ENCODE measurements at regions not wholly inside any gene's neighbourhood (a gene's known extent, or its start where the extent isn't known, plus 50 kb on each side); places are given as distances from the start of the nearest gene placed in this dataset.

DNA sequence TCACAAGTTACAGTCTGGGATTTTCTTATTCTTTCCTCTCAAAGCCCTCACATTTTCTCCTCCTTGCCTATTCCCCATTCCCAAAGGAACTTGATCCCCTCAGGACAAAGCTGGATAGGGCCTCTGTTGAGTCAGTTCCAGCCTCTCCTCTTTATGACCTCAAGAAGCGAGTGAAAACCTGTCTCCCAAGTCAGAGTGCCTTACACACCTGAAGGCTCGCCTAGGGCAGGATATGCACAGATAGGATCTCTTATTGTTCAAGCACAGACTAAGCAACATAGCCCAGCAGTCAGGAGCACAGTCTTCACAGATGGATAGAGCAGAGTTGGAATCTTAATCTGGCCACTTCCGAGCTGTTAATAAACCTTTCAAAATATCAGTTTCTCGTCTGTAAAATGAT lies 60.8 kb upstream of the PRRC2C start:
- H2BK12ac ChIP-seq (ENCODE audit: low read length) = no peak overlapping the region
- peaks cover 22 to 23% of the 10 kb centered on the region in 2 experiments for H3K4me1 ChIP-seq (ENCODE audit: control insufficient read depth in 1 of 2, insufficient read depth in 2 of 2, low read length in 2 of 2)
- DNase-seq = peak; percentile 98 to 99

DNA sequence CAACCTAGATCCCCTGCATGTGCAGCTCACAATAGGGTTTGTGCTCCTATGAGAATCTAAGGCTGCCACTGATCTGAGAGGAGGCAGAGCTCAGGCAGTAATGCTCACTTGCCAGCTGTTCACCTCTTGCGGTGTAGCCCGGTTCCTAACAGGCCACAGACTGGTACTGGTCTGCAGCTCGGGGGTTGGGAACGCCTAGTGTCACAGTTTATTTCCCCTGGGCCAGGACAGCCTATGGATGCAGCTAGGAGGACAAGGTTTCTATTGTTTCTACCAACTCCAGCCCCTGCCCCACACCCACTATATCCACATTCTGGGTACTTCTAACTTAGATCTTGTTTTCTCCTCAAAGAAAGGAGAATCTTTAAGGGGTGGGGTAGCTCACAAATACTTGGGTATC lies 58.7 kb upstream of the PRRC2C start:
- no peak overlapping the region for H3K4me2 ChIP-seq (ENCODE audit: low read length)
- peaks cover 17% of the 10 kb centered on the region for H3K79me1 ChIP-seq (ENCODE audit: low read length)
- no peak overlapping the region for H2BK12ac ChIP-seq (ENCODE audit: low read length)
- no peak for DNase-seq
- H3K9ac ChIP-seq (ENCODE audit: low read length) = no peak overlapping the region
- no peak overlapping the region for H2BK120ac ChIP-seq (ENCODE audit: insufficient read depth, low read length, poor library complexity)
- no peaks in the 10 kb centered on the region for H3K27me3 ChIP-seq (ENCODE audit: insufficient read depth, low read length)
- H3K14ac ChIP-seq (ENCODE audit: low read length) = no peak overlapping the region
- no peak overlapping the region for H4K91ac ChIP-seq (ENCODE audit: low read depth, low read length)
- H3K27ac ChIP-seq (ENCODE audit: low read depth, low read length) = no peak overlapping the region
- H3K4ac ChIP-seq (ENCODE audit: low read depth, low read length) = no peak overlapping the region
- peaks cover 3% of the 10 kb centered on the region for H3K9me3 ChIP-seq (ENCODE audit: insufficient read depth, low read depth, low read length)
- no peak overlapping the region for H3K23ac ChIP-seq (ENCODE audit: low read length)
- H4K12ac ChIP-seq (ENCODE audit: low read depth, low read length) = no peak overlapping the region
- peaks cover 3% of the 10 kb centered on the region for H3K79me2 ChIP-seq (ENCODE audit: control insufficient read depth, insufficient read depth, low read length, poor library complexity)
- no peaks in the 10 kb centered on the region for H3K36me3 ChIP-seq (ENCODE audit: control insufficient read depth in 1 of 2, insufficient read depth in 2 of 2, low read length in 2 of 2)
- H2BK5ac ChIP-seq (ENCODE audit: low read depth, low read length, poor library complexity) = no peak overlapping the region
- H2AFZ ChIP-seq (ENCODE audit: insufficient read depth, low read length, poor library complexity) = no peak overlapping the region
- no peak overlapping the region for H2AK5ac ChIP-seq (ENCODE audit: low read length)
- H3K4me3 ChIP-seq (ENCODE audit: low read depth, low read length) = no peak overlapping the region
- no peak overlapping the region for H4K8ac ChIP-seq (ENCODE audit: low read depth, low read length)
- no peak overlapping the region for H3K18ac ChIP-seq (ENCODE audit: low read length)
- peaks cover 18 to 21% of the 10 kb centered on the region in 2 experiments for H3K4me1 ChIP-seq (ENCODE audit: control insufficient read depth in 1 of 2, insufficient read depth in 2 of 2, low read length in 2 of 2)
- no CpG with 5 or more reads among the region's 4 CpGs for WGBS (ENCODE audit: extremely low coverage, insufficient coverage, insufficient read length)

More for the DNA sequence above, 60.8 kb upstream of the PRRC2C start:
- Histone ChIP-seq H3K4ac (ENCODE audit: low read depth, low read length) (no peak overlapping the region), H3K9me3 (ENCODE audit: insufficient read depth, low read depth, low read length) (peaks cover 3% of the 10 kb centered on the region), H3K4me2 (ENCODE audit: low read length) (no peak overlapping the region), H4K91ac (ENCODE audit: low read depth, low read length) (no peak overlapping the region), H3K27ac (ENCODE audit: low read depth, low read length) (peak overlapping the region; percentile 82), H2AFZ (ENCODE audit: insufficient read depth, low read length, poor library complexity) (no peak overlapping the region), H3K79me2 (ENCODE audit: control insufficient read depth, insufficient read depth, low read length, poor library complexity) (peaks cover 3% of the 10 kb centered on the region), H2AK5ac (ENCODE audit: low read length) (no peak overlapping the region), H2BK120ac (ENCODE audit: insufficient read depth, low read length, poor library complexity) (no peak overlapping the region), H3K36me3 (ENCODE audit: control insufficient read depth in 1 of 2, insufficient read depth in 2 of 2, low read length in 2 of 2) (no peaks in the 10 kb centered on the region), H3K79me1 (ENCODE audit: low read length) (peaks cover 17% of the 10 kb centered on the region), H3K4me3 (ENCODE audit: low read depth, low read length) (no peak overlapping the region), H3K18ac (ENCODE audit: low read length) (no peak overlapping the region), H3K27me3 (ENCODE audit: insufficient read depth, low read length) (no peaks in the 10 kb centered on the region), H2BK5ac (ENCODE audit: low read depth, low read length, poor library complexity) (no peak overlapping the region), H4K8ac (ENCODE audit: low read depth, low read length) (no peak overlapping the region), H3K9ac (ENCODE audit: low read length) (no peak overlapping the region), H4K12ac (ENCODE audit: low read depth, low read length) (no peak overlapping the region), H3K23ac (ENCODE audit: low read length) (no peak overlapping the region), H3K14ac (ENCODE audit: low read length) (no peak overlapping the region)
- no CpG with 5 or more reads among the region's 4 CpGs for WGBS (ENCODE audit: extremely low coverage, insufficient coverage, insufficient read length)

DNA sequence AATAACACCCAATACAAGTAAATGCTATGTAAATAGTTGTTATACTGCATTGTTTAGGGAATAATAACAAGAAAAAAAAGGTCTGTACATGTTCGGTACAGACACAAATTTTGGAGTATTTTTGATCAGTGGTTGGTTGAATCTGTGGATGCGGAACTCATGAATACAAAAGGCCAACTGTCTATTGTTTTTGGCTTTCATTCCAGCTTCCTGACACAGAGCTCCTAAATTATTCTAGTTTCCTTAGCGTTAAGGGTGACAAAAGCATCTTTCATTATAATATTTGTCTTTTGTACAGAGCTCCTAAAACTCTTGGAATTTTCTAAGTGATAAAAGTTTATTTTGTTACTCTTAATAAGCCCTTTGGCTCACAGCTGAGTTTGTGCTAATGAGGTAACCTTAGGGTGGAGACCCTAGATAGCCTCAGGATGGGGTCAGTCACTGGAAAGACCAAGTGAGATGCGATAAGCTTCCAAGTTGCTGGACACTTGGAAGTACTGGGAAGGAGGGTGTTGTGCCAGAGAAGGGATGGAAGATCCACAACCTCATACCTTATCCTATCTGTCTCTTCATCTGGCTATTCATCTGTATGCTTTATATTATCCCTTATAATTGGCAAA lies 57.4 kb upstream of the PRRC2C start:
- H2BK12ac ChIP-seq (ENCODE audit: low read length) = no peak overlapping the region
- H3K23ac ChIP-seq (ENCODE audit: low read length) = no peak overlapping the region
- H4K8ac ChIP-seq (ENCODE audit: low read depth, low read length) = no peak overlapping the region
- peaks cover 3% of the 10 kb centered on the region for H3K9me3 ChIP-seq (ENCODE audit: insufficient read depth, low read depth, low read length)
- no peaks in the 10 kb centered on the region for H3K27me3 ChIP-seq (ENCODE audit: insufficient read depth, low read length)
- H3K79me2 ChIP-seq (ENCODE audit: control insufficient read depth, insufficient read depth, low read length, poor library complexity) = peaks cover 3% of the 10 kb centered on the region
- no peak overlapping the region for H2AFZ ChIP-seq (ENCODE audit: insufficient read depth, low read length, poor library complexity)
- no peak overlapping the region for H3K18ac ChIP-seq (ENCODE audit: low read length)
- H3K79me1 ChIP-seq (ENCODE audit: low read length) = peaks cover 9% of the 10 kb centered on the region
- H3K4me2 ChIP-seq (ENCODE audit: low read length) = no peak overlapping the region
- peaks cover 9% of the 10 kb centered on the region in 2 experiments for H3K4me1 ChIP-seq (ENCODE audit: control insufficient read depth in 1 of 2, insufficient read depth in 2 of 2, low read length in 2 of 2)
- H3K4me3 ChIP-seq (ENCODE audit: low read depth, low read length) = no peak overlapping the region
- DNase-seq = no peak
- H2AK5ac ChIP-seq (ENCODE audit: low read length) = no peak overlapping the region
- no peak overlapping the region for H2BK120ac ChIP-seq (ENCODE audit: insufficient read depth, low read length, poor library complexity)
- no peak overlapping the region for H3K4ac ChIP-seq (ENCODE audit: low read depth, low read length)
- no peak overlapping the region for H2BK5ac ChIP-seq (ENCODE audit: low read depth, low read length, poor library complexity)
- H3K14ac ChIP-seq (ENCODE audit: low read length) = no peak overlapping the region
- H3K36me3 ChIP-seq (ENCODE audit: control insufficient read depth in 1 of 2, insufficient read depth in 2 of 2, low read length in 2 of 2) = no peaks in the 10 kb centered on the region
- WGBS (ENCODE audit: extremely low coverage, insufficient coverage, insufficient read length) = no CpG with 5 or more reads among the region's 4 CpGs
- no peak overlapping the region for H3K9ac ChIP-seq (ENCODE audit: low read length)
- H4K91ac ChIP-seq (ENCODE audit: low read depth, low read length) = no peak overlapping the region
- H4K12ac ChIP-seq (ENCODE audit: low read depth, low read length) = no peak overlapping the region
- no peak overlapping the region for H3K27ac ChIP-seq (ENCODE audit: low read depth, low read length)

DNA sequence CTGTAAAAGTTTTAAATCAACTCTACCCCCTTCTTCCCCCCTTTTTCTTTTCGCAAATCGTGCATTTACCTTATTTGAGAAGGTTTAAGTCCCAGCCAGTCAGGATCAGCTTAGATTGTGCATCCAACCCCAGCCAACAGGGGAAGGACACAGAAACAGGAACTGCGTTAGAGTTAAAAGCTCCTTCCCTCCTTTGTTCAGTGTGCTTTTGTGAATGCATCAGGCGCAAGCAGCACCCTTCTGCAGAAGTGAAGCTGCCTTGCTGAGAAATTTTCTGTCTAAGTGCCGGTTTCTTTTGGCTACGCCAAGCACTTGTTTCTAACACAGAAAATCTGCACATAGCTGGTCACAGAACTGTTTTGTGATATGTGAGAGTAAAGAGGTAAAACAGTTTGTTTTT lies 56.2 kb upstream of the PRRC2C start:
- WGBS (ENCODE audit: extremely low coverage, insufficient coverage, insufficient read length) = no CpG with 5 or more reads among the region's 6 CpGs

More for the DNA sequence above, 56.2 kb upstream of the PRRC2C start:
- Histone ChIP-seq H2AK5ac (ENCODE audit: low read length) (no peak overlapping the region), H2BK120ac (ENCODE audit: insufficient read depth, low read length, poor library complexity) (no peak overlapping the region), H4K12ac (ENCODE audit: low read depth, low read length) (no peak overlapping the region), H3K4ac (ENCODE audit: low read depth, low read length) (no peak overlapping the region), H4K91ac (ENCODE audit: low read depth, low read length) (no peak overlapping the region), H2BK12ac (ENCODE audit: low read length) (no peak overlapping the region), H3K4me3 (ENCODE audit: low read depth, low read length) (no peak overlapping the region), H4K8ac (ENCODE audit: low read depth, low read length) (no peak overlapping the region), H3K14ac (ENCODE audit: low read length) (no peak overlapping the region), H3K79me1 (ENCODE audit: low read length) (no peaks in the 10 kb centered on the region), H3K79me2 (ENCODE audit: control insufficient read depth, insufficient read depth, low read length, poor library complexity) (no peaks in the 10 kb centered on the region), H3K9me3 (ENCODE audit: insufficient read depth, low read depth, low read length) (peaks cover 3% of the 10 kb centered on the region), H3K4me2 (ENCODE audit: low read length) (no peak overlapping the region), H2BK5ac (ENCODE audit: low read depth, low read length, poor library complexity) (no peak overlapping the region), H2AFZ (ENCODE audit: insufficient read depth, low read length, poor library complexity) (no peak overlapping the region), H3K9ac (ENCODE audit: low read length) (no peak overlapping the region), H3K23ac (ENCODE audit: low read length) (no peak overlapping the region), H3K18ac (ENCODE audit: low read length) (no peak overlapping the region), H3K36me3 (ENCODE audit: control insufficient read depth in 1 of 2, insufficient read depth in 2 of 2, low read length in 2 of 2) (no peaks in the 10 kb centered on the region), H3K4me1 (ENCODE audit: control insufficient read depth in 1 of 2, insufficient read depth in 2 of 2, low read length in 2 of 2) (peaks cover 2% of the 10 kb centered on the region in 2 experiments), H3K27ac (ENCODE audit: low read depth, low read length) (no peak overlapping the region), H3K27me3 (ENCODE audit: insufficient read depth, low read length) (no peaks in the 10 kb centered on the region)
- no peak for DNase-seq

All from trophoblast cell (in vitro differentiated cells and primary cell).